NCI-H82 (cell line): ENCODE measurements at regions not wholly inside any gene's neighbourhood (a gene's known extent, or its start where the extent isn't known, plus 50 kb on each side); places are given as distances from the start of the nearest gene placed in this dataset.
"Not testable (repeated sequence)": the region's sequence is repeated elsewhere in the genome, so short reads cannot be mapped to it uniquely, and the experiment has no call there.

Source experiments
- DNase-seq: peaks from one replicate; lab custom pipeline; 2025; lab: John Stamatoyannopoulos, UW

DNA sequence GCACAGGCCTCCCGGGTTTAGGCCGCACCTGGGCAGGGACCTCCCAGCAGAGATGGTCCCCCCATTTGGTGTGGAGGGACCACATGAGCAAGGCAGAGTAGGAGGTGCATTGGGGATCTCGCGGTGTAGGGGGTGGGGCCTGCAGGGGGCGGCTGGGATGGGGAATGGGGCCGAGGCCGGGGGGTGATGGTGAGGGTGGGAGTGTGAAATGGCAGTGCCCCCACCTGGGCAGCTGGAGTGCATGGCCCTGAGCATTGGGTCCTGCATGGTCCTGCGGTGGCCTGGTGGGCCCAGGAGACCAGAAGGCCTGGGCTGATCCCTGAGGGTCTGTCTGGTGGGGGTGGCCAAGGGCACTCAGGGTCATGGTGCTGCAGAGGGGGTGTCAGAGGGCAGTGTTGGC lies 111.8 kb downstream of the KIF26A start:
- no peak for DNase-seq

DNA sequence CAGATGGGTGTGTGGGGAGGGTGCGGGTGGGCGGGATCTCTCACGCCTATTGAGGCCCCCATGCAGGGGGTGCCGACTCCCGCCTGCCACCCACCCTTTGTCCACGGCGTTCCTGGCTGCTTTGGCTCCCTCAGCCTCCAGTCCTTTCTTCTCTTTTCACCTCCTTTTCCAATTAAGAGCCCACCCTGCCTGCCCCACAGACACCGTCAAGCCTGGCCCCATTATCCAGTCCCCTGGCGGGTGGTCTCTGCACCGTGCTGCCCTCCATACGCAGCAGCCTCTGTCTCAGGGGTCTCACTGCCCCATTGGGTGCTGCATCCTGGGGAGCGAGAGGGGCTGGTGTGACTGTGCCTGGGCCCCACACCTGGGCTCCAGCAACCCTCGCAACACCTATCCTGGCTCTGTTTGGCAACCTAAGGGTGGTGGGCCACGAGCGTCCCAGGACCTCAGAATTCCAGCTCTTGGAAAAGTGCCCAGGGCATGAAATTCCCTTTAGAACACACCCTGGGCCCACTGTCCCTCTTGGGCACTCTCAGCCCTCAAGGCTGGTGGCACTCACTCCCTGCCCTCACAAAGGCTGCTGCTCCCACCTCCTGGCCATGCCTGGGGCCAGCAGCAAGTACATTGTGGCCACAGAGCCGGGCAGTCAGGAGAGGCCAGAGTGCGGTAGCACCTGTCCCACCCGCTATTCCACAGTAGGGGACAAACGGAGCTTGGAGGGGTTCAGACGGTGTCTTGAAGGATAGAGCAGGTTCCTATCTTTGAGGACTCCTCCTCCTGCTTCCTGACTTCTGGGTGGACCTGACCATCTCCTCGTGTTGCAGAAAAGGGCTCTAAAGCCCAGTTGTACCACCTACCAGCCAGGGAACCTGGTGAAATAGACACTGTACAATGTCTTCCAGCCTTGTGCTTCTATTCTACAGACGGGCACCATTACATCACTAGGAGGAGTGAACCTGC lies 114.1 kb downstream of the KIF26A start:
- no peak for DNase-seq

DNA sequence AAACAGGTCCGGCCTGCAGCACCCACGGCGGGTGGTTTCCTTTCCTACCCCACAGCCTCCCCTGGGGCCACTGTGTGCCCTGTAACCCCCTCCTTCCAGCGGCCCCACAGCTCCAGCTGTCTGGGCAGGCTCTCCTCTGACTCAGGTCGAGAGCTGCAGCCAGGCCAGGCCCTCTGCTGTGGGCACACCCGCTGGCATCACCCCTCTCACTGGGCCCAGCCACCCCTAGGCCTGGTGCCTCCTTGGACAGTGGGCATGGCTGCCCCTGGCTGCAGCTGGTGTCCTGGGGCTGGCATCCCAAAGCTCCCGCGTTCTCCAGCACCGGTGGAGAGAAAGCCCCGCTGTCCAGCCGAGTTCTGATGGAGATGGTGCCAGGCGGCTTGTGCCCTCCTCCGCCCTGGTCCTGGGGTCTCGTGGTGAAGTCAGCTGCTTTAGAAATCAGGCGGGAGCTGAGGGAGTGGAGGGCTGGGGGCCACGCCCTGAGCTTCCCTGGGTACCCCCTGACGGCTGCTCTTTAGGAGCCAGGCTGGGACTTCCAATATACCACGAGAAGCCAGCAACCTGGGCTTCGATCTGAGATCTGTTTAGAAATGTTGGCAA lies 114.9 kb downstream of the KIF26A start:
- no peak for DNase-seq

DNA sequence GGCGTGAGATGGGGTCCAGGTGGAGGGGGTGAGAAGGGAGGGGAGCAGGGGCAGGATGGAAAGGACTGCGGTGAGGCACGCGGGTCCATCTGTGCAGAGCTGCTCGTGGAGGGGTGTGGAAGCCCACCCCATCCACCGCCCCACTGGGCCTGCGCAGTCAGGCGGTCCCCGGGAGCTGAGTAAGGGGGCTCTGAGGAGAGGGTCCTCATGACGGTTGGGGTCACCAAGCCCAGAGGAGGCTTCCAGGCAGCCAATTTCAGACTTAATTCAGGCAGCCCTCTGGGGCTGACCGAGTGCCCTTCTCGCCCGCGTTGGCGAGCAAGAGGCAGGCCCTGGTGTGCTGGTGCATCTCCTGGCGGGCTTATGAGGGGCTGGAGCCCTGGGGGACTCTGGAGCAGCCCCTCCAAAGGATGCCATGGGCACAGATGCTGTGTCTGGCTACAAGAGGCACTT lies 115.5 kb downstream of the KIF26A start:
- DNase-seq, result no peak

DNA sequence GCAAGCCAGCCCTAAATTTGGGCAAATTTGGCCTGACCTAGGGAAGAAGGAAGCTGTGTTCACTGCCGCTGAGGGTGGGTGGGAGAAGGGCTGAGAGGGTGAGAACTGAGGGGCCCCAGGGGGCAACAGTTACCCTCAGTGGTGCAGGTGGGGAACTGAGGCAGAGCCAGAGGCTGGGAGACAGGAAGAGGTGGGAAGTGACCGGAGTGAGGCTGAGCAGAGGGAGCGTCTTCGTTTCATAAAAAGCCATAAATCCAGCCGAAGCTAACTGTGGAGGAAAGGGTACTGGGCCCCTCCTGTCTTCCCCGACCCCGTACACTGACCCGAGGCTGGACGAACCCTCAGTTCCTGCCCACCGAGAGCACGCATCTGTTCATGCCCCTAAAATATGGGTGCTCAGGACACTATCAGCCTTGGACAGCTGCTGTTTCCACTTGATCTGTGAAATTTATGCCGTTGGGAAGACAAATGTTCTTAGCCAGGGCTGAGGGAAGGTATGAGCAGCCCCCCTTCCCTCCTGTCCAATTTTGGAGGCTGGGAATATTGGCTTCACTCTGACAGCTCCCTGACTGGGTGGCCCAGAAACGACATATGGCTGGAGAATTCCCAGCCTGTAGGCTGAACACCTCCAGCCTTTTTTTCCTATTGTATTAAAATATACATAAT lies 116.5 kb downstream of the KIF26A start:
- DNase-seq, result peak; percentile 44

DNA sequence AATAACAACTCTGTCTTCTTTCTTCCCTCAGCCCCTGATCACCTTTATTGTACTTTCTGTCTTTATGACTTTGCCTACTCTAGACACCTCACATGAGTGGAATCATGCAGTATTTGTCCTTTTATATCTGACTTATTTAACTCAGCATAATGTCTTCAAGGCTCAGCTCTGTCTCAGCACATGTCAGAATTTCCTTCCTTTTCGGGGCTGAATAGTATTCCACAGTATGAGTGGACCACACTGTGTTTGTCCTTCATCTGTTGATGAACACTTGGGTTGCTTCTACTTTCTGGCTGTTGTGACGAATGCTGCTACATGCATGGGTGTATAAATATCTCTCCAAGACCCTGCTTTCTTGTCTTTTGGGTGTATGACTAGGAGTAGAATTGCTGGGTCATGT lies 117.6 kb downstream of the KIF26A start:
- no peak for DNase-seq

DNA sequence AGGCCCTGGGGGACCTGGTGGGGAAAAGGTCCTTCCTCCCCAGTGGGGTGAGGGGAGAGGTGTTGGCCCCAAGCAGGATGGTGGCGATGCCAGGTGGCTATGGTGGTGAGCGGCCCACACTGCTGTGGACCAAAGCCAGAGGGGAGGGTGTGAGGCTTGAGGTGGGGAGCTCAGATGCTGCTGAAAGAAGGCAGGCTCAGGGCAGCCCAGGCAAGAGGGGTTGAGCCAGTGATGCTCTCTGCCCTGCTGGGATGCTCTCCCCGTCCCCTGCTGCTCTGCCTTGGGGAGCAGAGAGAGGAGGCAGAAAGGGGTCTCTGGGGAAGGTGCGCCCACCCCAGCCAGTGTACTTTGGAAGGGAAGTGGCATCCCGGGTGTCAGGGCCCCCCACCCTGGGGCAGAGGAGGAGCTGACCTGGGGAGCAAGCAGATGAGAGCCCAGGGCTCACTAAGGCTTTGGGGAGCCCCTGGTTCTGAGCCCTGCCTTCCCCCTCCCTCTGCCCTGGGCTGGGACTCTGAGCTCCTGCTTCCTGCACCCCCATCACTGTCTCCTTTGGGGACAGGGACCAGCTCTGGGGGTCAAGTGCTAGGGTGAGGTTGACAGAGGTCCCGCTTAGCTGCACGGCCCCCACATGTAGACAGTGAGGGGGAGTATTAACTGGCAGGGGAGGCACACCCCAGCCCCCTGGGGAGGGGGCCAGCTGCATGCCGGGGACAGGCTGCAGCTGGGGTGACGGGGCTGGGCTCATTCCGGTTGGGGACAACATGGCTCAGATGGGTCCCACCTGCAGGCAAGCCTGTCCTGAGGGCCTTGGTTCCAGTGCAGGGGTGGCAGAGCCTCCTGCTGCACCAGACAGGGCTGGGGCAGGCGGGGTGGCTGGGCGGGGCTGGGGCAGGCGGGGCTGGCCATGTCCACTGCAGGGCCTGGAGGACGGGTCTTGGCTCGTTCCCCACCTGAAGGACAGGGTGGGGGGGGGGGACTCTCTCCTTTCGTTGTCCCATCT lies 124.4 kb downstream of the KIF26A start:
- no peak for DNase-seq

DNA sequence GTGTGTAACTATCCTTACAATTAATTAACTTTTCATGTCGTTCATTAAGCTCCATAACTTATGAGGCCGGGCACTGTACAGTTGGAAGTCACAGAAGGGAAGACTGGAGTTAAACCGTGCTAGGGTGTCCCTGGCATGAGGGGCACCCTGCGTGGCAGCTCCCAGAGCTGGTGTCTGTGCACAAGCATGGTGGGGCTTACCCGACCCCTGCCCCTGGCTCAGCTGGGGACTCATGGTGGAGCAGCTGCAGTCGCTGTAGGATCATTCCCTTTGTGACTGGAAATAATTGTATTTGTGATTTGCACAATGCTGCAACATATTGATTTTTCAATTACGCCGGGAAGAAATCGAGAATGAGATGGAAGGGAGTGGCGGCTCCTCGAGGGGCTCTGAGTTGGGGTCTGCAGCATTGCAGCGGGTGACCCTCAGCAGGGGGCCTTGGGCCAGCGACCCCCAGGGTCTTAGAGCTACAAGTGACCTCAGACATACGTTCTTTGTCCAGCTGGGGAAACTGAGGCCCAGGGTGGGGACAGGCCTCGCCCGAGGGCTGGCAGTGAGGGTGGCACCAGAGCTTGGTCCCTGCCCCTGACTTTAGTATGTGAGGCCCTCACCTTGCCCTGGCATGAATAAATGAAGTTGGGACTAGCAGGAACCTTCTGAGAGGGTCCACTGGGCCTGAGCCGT lies 125.4 kb downstream of the KIF26A start:
- DNase-seq, result no peak

DNA sequence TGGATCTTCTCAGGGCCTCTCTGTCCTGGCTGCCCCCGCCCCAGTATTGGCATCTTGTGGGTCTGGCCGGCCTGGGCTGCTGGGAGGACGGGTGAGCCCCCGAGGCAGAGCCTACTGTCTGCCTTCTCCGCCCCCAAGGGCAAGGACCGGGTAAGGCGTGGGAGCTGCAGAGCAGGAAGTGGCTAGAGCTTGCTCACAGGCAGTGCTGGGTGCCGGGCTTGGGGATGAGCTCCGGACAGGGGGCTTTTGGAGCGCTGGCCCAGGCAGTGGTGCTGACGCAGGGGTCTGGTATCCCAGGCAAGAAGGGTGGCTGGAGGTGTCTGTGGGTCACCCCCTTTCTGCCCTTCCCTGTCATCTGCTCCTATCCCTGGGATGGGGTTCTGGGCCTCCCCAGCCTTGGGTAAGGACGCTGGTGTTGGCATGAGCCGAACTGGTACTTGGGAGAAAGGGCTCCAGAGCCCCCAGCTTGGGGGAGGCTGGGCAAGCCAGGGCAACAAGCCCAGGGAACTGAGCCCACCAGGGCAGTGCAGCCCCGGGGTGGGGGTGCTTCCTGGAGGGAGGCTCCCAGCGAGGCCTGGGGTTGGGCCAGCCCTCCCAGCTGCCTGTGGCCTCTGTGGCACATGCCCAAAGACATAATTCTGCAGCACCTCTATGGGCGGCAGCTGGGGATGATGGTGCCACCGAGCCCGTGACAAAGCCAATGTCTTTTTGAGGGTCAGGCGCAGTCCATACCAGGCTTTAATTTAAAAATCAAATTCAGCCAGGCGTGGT lies 126.3 kb downstream of the KIF26A start:
- no peak for DNase-seq

DNA sequence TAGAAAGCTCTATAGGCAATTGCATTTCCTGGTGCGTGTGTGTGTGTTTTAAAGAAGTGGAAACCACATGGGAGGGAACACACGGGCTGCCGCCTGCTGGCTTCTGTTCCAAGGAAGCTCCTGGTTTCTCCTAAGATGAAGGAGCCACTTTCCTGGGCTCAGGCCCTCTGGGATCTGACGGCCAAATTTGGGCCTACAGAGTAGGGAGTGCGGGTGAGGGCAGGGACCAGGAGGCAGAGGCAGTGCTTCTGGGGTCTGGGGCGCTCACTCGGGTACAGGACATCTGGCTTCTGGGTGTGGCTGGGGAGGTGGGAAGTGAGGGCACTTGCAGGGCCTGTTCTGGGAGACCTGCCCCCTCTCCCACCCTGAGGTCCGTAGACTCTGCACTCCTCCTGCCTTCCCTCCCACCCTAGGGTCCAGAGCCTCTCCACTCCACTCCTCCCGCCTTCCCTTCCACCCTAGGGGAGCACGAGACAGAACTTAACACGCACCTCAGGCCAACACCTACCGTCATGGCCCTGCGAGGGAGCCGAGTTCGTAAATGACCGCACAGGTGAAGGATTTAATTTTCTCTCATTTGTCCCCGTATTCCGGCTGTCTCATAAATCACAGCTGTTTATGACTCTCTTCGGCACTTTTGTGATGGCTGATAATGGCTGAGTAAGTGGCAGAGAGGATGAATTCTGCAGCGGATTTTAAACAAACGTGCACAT lies 127.7 kb downstream of the KIF26A start:
- DNase-seq, result no peak

DNA sequence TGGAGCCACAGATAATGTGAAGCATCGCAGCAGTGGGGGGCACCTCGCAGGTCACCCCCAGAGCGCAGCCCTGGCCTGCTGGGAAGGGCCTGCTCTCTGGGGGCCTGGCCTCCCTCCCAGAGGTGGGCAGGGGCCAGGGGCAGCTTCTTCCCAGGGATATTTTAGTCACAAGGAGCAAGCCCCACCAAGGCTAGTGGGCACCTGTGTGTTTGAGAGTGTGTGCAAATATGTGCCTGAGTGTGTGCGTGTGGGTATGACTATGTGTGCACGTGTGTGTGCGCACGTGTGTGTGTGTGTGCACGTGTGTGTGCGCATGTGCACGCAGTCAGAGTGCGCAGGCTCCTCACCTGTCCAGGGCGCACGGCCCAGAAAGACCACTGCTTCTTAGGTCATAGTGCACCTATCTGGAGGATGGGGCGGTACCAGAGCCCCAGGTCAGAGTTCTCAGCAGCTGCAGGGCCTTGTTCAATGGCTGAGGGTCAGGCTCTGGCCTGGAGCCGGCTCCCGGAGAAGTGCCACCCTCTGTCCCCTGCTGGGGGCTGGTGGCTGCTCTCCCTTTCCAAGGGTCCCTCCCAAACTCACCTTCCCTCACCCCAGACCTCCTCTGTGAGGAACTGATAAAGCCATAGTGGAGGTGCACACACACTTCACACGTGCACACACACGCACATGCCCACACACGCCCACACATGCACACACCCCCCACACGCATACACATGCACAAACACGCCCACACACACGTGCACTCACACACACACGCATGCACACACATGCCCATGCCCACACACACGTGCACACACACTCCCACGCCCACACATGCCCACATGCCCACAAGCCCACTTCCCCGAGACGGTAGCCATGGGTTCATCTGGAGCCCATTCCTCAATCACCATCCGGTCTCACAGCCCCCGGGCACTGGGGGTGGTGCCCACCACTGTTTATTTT lies 128.5 kb downstream of the KIF26A start:
- no peak for DNase-seq

DNA sequence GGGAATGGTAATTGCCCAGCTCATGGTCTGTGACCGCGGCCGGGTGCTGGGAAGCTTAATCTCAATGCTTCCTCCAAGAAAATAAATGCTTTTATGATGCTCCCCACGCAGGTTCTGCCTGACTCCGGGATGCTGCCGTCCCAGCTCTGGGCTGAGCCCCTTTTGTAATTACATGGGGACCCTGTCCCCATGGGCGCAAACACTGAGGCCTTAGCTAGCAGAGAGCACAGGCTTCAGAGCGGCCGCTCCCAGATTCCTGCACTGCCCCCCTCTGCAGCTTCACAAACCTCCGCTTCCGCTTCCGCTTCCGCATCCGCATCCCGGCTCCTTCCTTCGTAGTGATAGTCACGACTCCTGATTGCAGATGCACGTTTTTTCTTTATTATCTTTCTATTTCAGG lies 129.5 kb downstream of the KIF26A start:
- no peak for DNase-seq

DNA sequence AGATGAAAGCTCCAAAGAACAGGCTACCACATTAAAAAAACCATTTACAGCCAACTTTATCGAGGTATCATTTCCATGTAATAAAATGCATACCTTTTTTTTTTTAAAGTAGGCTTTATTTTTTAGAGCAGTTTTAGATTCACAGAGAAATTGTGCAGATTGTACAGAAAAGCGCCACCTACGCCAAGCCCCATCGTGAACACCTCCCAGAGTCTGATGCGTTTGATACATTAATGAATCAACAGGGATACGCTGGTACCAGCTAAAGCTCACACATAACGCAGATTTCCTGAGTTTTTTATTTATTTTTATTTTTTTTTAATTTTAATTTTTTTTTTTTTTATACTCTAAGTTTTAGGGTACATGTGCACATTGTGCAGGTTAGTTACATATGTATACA lies 129.9 kb downstream of the KIF26A start:
- DNase-seq, result no peak

DNA sequence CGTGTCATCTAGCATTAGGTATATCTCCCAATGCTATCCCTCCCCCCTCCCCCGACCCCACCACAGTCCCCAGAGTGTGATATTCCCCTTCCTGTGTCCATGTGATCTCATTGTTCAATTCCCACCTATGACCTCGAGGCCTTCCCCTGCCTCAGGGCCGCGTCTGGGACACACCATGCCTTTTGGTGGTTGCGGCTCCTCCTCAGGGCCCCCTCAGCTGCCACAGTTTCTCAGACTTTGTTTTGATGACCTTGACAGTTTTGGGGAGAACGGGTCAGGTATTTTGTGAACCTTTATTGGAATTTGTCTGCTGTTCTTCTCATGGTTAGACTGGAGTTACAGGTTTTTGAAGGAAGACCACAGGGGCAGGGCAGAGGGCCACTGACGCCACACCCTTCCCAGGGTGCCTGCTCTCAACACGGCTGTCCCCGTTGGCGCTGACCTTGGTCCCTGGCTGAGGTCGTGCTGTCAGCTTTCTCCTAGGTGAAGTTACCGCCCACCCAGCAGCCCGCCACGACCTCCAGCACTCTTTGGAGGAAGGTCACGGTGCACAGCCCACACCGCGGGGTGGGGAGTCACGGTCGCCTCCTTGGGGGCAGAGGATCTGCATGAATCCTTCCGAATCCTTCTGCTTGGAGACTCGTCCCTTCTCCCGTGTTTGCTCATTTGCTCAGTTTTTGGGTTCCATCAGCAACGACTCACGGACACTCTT lies 130.5 kb downstream of the KIF26A start:
- no peak for DNase-seq

DNA sequence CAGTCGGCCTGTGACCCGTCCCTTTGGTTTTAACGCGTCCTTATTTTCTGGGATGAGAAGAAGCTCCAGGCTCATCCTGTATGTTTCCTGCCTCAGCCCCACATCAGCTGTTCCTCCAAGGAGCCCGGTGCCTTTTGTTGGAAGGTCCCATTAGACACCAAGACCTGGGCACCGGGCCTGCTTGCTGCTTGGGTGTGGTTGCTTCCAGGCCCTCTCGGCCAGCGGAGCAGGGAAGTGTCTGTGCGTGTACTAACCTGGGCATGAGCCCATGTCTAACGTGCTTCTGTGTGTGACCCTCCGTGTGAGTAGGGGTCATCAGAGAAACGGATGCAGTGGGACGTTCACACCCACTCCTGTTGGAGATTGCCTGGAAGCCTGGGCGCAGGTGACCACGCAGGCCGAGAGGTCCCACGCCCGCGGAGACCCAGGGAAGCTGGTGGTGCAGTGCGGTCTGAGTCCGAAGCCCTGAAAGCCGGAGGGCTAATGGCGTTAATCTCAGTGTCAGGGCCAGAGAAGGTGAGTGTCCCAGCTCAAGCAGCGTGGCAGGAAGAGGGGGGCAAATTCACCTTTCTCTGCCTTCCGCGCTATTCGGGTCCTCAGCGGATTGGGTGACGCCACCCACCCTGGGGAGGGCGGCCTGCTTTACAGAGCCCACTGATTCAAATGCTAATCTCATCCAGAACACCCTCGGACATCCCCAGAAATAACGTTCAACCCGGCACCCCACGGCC lies 131.3 kb downstream of the KIF26A start:
- not testable (repeated sequence) for DNase-seq

DNA sequence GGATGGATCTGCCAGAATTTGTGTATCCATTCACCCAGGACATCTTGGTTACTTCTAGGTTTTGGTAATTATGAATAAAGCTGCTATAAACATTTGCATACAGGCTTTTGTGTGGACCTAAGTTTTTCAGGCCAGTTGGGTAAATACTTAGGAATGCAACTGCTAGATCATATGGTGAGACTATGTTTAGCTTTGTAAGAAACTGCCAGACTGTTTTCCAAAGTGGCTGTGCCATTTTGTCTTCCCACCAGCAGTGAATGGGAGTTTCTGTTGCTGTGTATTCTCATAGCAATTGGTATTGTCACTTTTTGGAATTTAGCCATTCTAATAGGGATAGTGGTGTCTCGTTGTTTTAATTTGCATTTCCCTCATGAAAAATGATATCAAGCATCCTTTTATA lies 133.0 kb downstream of the KIF26A start:
- no peak for DNase-seq

DNA sequence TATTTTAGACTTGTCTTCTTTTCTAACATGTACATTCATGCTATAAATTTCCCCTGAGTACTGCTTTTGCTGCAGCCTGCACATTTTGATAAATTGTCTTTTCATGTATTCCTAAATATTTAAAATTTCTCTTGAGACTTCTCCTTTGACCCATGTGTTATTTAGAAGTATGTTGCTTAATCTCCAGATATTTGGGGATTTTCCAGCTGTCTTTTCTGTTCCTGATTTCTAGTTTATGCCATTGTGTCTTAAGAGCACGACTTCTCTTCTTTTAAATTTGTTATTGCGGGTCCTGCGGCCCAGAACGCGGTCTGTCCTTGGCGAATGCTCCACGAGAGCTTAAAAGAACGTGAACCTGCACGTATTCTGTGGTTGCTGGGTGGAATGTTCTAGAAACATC lies 136.4 kb downstream of the KIF26A start:
- DNase-seq, result no peak
